Hepatocyte (in vitro differentiated cells): ENCODE measurements at regions not wholly inside any gene's neighbourhood (a gene's known extent, or its start where the extent isn't known, plus 50 kb on each side); places are given as distances from the start of the nearest gene placed in this dataset.

Experiments
- EZH2 ChIP-seq: fragments of 200-600 bp; sonication (generic); IDR thresholded peaks from 2 replicates; pipeline ENCODE4 v1.6.1; 2016; ENCODE audit warnings: antibody characterized with exemption, mild to moderate bottlenecking, borderline replicate concordance
- EZH2phosphoT487 ChIP-seq: fragments of 200-600 bp; sonication (generic); IDR thresholded peaks from one replicate; pipeline ENCODE4 v1.6.1; 2018; ENCODE audit warnings: antibody characterized with exemption, mild to moderate bottlenecking, low read depth, moderate library complexity; ENCODE audit not compliant: unreplicated experiment, severe bottlenecking
- TF ChIP-seq, protein P1 (sequence below): fragments of 200-600 bp; sonication (generic); IDR thresholded peaks from 2 replicates; pipeline ENCODE4 v1.5.1; 2016; ENCODE audit warnings: antibody characterized with exemption, mild to moderate bottlenecking; ENCODE audit not compliant: poor library complexity

DNA sequence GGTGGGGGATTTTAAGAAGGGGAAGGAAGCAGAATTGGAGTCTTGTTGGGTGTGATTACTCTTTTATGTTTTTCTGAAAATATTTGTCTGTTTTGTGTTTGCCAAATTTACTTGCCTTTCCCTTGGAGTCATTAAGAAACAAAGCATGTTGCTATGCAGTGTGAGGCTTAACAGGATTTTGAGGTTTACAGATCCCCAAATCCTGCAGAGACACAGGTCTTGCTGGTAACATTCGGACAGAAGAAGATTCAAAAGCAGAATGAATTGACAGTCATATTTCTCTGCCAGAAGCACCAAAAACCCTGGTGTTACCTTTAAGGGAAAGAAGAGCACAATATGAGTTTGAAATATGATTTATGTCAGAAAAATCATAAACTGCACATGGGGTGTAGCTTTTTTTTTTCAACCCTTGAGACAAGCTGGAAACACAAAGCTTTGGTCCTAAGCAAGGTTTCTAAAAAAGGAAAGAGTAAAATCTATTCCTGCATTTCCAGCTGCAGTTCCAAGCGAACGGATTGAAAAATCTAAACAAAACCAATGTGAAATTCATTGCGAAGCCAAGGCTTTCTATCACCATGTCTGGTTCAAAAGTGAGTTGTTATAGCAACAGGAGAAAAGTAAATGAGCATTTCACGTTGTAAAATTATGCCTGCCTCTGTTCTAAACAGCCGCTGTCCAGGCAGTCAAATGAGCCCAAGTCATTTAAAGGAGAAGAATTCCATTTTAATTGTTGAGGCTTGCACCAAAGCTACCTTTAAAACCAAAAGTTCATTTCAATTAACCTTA lies 358.9 kb upstream of the SASH1 start:
- TF ChIP-seq, protein P1, sequence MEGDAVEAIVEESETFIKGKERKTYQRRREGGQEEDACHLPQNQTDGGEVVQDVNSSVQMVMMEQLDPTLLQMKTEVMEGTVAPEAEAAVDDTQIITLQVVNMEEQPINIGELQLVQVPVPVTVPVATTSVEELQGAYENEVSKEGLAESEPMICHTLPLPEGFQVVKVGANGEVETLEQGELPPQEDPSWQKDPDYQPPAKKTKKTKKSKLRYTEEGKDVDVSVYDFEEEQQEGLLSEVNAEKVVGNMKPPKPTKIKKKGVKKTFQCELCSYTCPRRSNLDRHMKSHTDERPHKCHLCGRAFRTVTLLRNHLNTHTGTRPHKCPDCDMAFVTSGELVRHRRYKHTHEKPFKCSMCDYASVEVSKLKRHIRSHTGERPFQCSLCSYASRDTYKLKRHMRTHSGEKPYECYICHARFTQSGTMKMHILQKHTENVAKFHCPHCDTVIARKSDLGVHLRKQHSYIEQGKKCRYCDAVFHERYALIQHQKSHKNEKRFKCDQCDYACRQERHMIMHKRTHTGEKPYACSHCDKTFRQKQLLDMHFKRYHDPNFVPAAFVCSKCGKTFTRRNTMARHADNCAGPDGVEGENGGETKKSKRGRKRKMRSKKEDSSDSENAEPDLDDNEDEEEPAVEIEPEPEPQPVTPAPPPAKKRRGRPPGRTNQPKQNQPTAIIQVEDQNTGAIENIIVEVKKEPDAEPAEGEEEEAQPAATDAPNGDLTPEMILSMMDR: no peak
- TF ChIP-seq EZH2 (no peak), EZH2phosphoT487 (no peak)
